NT2/D1 (cell line): ENCODE measurements at regions not wholly inside any gene's neighbourhood (a gene's known extent, or its start where the extent isn't known, plus 50 kb on each side); places are given as distances from the start of the nearest gene placed in this dataset.

Experiments used
- SUZ12 ChIP-seq: IDR thresholded peaks from 2 replicates; pipeline ENCODE4 v1.6.1; 2011; ENCODE audit not compliant: insufficient read length, insufficient read depth; ENCODE audit errors: extremely low read depth
- YY1 ChIP-seq: IDR thresholded peaks from 2 replicates; pipeline ENCODE4 v1.6.1; 2011; ENCODE audit not compliant: insufficient read length, insufficient read depth
- ZNF274 ChIP-seq: IDR thresholded peaks from 2 replicates; pipeline ENCODE4 v1.6.1; 2011; ENCODE audit warnings: mild to moderate bottlenecking, low read depth, low read length

DNA sequence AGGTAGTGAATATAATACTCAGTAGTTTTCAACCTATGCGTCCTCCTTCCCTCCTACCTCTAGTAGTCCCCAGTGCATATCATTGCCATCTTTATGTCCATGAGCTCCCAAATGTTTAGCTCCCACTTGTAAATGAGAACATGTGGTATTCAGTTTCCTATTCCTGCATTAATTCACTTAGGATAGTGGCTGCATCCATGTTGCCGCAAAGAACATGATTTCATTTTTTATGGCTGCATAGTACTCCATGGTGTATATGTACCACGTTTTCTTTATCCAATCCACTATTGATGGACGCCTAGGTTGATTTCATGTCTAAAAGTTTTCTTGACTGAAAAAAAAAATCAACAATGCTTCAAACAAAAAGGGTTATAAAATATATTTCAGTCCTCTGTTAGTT lies 303.4 kb upstream of the SGCG start:
- TF ChIP-seq YY1 = no peak
- TF ChIP-seq ZNF274 = no peak
- no peak for TF ChIP-seq SUZ12
